ENCODE measurements at regions not wholly inside any gene's neighbourhood (a gene's known extent, or its start where the extent isn't known, plus 50 kb on each side); places are given as distances from the start of the nearest gene placed in this dataset.

- in situ Hi-C loops (cut with HindIII; ENCODE audit: low sequenced_read_pairs): no loop called here
Measured at GRCh38 chr1:239725371-239725770, 339.0 kb downstream of the CHRM3 start.

GRCh38 chr1:239725933-239726332, 339.6 kb downstream of the CHRM3 start:
- in situ Hi-C loops (cut with HindIII; ENCODE audit: low sequenced_read_pairs): no loop called here

GRCh38 chr1:239730378-239730777, 344.0 kb downstream of the CHRM3 start:
- in situ Hi-C loops (cut with HindIII; ENCODE audit: low sequenced_read_pairs): no loop called here

- in situ Hi-C loops (cut with HindIII; ENCODE audit: low sequenced_read_pairs): no loop called here
Measured at GRCh38 chr1:239731082-239731748, 344.8 kb downstream of the CHRM3 start.

GRCh38 chr1:239732770-239733169, 346.4 kb downstream of the CHRM3 start:
- in situ Hi-C loops (cut with HindIII; ENCODE audit: low sequenced_read_pairs): no loop called here

- in situ Hi-C loops (cut with HindIII; ENCODE audit: low sequenced_read_pairs): no loop called here
Measured at GRCh38 chr1:239733995-239734394, 347.6 kb downstream of the CHRM3 start.

GRCh38 chr1:239735111-239735510, 348.7 kb downstream of the CHRM3 start:
- in situ Hi-C loops (cut with HindIII; ENCODE audit: low sequenced_read_pairs): no loop called here

GRCh38 chr1:239736479-239736878, 350.1 kb downstream of the CHRM3 start:
- in situ Hi-C loops (cut with HindIII; ENCODE audit: low sequenced_read_pairs): no loop called here

GRCh38 chr1:239739375-239739774, 352.3 kb upstream of the FMN2 start:
- in situ Hi-C loops (cut with HindIII; ENCODE audit: low sequenced_read_pairs): no loop called here

- in situ Hi-C loops (cut with HindIII; ENCODE audit: low sequenced_read_pairs): no loop called here
Measured at GRCh38 chr1:239739919-239740318, 351.8 kb upstream of the FMN2 start.

- in situ Hi-C loops (cut with HindIII; ENCODE audit: low sequenced_read_pairs): no loop called here
Measured at GRCh38 chr1:239742416-239743109, 349.1 kb upstream of the FMN2 start.

- in situ Hi-C loops (cut with HindIII; ENCODE audit: low sequenced_read_pairs): no loop called here
Measured at GRCh38 chr1:239744851-239745250, 346.8 kb upstream of the FMN2 start.

- in situ Hi-C loops (cut with HindIII; ENCODE audit: low sequenced_read_pairs): no loop called here
Measured at GRCh38 chr1:239755107-239755912, 336.4 kb upstream of the FMN2 start.

- in situ Hi-C loops (cut with HindIII; ENCODE audit: low sequenced_read_pairs): no loop called here
Measured at GRCh38 chr1:239757716-239758115, 334.0 kb upstream of the FMN2 start.

GRCh38 chr1:239758756-239759155, 332.9 kb upstream of the FMN2 start:
- in situ Hi-C loops (cut with HindIII; ENCODE audit: low sequenced_read_pairs): no loop called here

- in situ Hi-C loops (cut with HindIII; ENCODE audit: low sequenced_read_pairs): no loop called here
Measured at GRCh38 chr1:239761509-239761908, 330.2 kb upstream of the FMN2 start.

- in situ Hi-C loops (cut with HindIII; ENCODE audit: low sequenced_read_pairs): no loop called here
Measured at GRCh38 chr1:239763850-239764249, 327.8 kb upstream of the FMN2 start.

- in situ Hi-C loops (cut with HindIII; ENCODE audit: low sequenced_read_pairs): no loop called here
Measured at GRCh38 chr1:239764546-239764945, 327.1 kb upstream of the FMN2 start.

GRCh38 chr1:239765163-239765562, 326.5 kb upstream of the FMN2 start:
- in situ Hi-C loops (cut with HindIII; ENCODE audit: low sequenced_read_pairs): no loop called here

- in situ Hi-C loops (cut with HindIII; ENCODE audit: low sequenced_read_pairs): no loop called here
Measured at GRCh38 chr1:239771550-239771949, 320.1 kb upstream of the FMN2 start.

- in situ Hi-C loops (cut with HindIII; ENCODE audit: low sequenced_read_pairs): no loop called here
Measured at GRCh38 chr1:239772446-239772845, 319.2 kb upstream of the FMN2 start.

GRCh38 chr1:239775466-239775865, 316.2 kb upstream of the FMN2 start:
- in situ Hi-C loops (cut with HindIII; ENCODE audit: low sequenced_read_pairs): no loop called here
